Suppressor macrophage treated with lipopolysaccharide for 1 hour (primary cell): ENCODE measurements at regions not wholly inside any gene's neighbourhood (a gene's known extent, or its start where the extent isn't known, plus 50 kb on each side); places are given as distances from the start of the nearest gene placed in this dataset.
"Not testable (repeated sequence)": the region's sequence is repeated elsewhere in the genome, so short reads cannot be mapped to it uniquely, and the experiment has no call there.

Source experiments
- DNase-seq, 3 donors: peaks; one replicate each; pipeline ENCODE4 v3.0.0-alpha.2; 2020 to 2022

GRCh38 chr3:89628856-89629670 lies 521.6 kb downstream of the EPHA3 start:
- no peak for DNase-seq

- DNase-seq, result no peak
Observed at GRCh38 chr3:89635137-89635536, 527.7 kb downstream of the EPHA3 start.

- DNase-seq, result no peak
Observed at GRCh38 chr3:89644716-89645115, 537.3 kb downstream of the EPHA3 start.

- DNase-seq, result no peak
Observed at GRCh38 chr3:89649431-89649830, 542.0 kb downstream of the EPHA3 start.

GRCh38 chr3:89654031-89654430 lies 546.6 kb downstream of the EPHA3 start:
- DNase-seq, result no peak

- DNase-seq, result no peak
Observed at GRCh38 chr3:89656388-89656787, 549.0 kb downstream of the EPHA3 start.

- DNase-seq, result no peak
Observed at GRCh38 chr3:89679686-89680085, 572.3 kb downstream of the EPHA3 start.

- no peak for DNase-seq
Observed at GRCh38 chr3:89682556-89682955, 575.1 kb downstream of the EPHA3 start.

- no peak for DNase-seq
Observed at GRCh38 chr3:89685731-89686130, 578.3 kb downstream of the EPHA3 start.

- no peak for DNase-seq
Observed at GRCh38 chr3:89690646-89691045, 583.2 kb downstream of the EPHA3 start.

GRCh38 chr3:89692601-89693000 lies 585.2 kb downstream of the EPHA3 start:
- no peak for DNase-seq

GRCh38 chr3:89697321-89697916 lies 590.0 kb downstream of the EPHA3 start:
- no peak for DNase-seq

GRCh38 chr3:89698208-89698830 lies 590.9 kb downstream of the EPHA3 start:
- no peak for DNase-seq

GRCh38 chr3:89699229-89699628 lies 591.8 kb downstream of the EPHA3 start:
- no peak for DNase-seq

GRCh38 chr3:89699771-89700170 lies 592.4 kb downstream of the EPHA3 start:
- no peak for DNase-seq

- no peak for DNase-seq
Observed at GRCh38 chr3:89702404-89702803, 595.0 kb downstream of the EPHA3 start.

- DNase-seq, result no peak
Observed at GRCh38 chr3:89713196-89713595, 605.8 kb downstream of the EPHA3 start.

- no peak for DNase-seq
Observed at GRCh38 chr3:89714237-89714636, 606.8 kb downstream of the EPHA3 start.

GRCh38 chr3:89740080-89740880 lies 632.9 kb downstream of the EPHA3 start:
- no peak for DNase-seq

GRCh38 chr3:89740881-89741177 lies 633.4 kb downstream of the EPHA3 start:
- no peak for DNase-seq

GRCh38 chr3:89742546-89742945 lies 635.1 kb downstream of the EPHA3 start:
- no peak for DNase-seq

- not testable (repeated sequence) for DNase-seq
Observed at GRCh38 chr3:89747541-89748278, 640.3 kb downstream of the EPHA3 start.

GRCh38 chr3:89762405-89762804 lies 655.0 kb downstream of the EPHA3 start:
- no peak for DNase-seq
